MM.1S (cell line): ENCODE measurements at regions not wholly inside any gene's neighbourhood (a gene's known extent, or its start where the extent isn't known, plus 50 kb on each side); places are given as distances from the start of the nearest gene placed in this dataset.

Source experiments
- EZH2 ChIP-seq: fragments of 300-600 bp; sonication (generic); optimal IDR thresholded peaks from 2 replicates; pipeline ENCODE3; 2017; ENCODE audit warnings: low read depth, mild to moderate bottlenecking, antibody characterized with exemption, low read length, mixed read lengths
- EZH2phosphoT487 ChIP-seq: fragments of 300-600 bp; sonication (generic); IDR thresholded peaks from 2 replicates; pipeline ENCODE4 v1.6.1; 2018; ENCODE audit warnings: antibody characterized with exemption, low read length
- TF ChIP-seq, protein P1 (sequence below): fragments of 300-600 bp; sonication (generic); IDR thresholded peaks from 2 replicates; pipeline ENCODE4 v1.5.1; 2016; ENCODE audit warnings: antibody characterized with exemption, low read length, mixed read lengths

- TF ChIP-seq EZH2 = no peak
- TF ChIP-seq, protein P1, sequence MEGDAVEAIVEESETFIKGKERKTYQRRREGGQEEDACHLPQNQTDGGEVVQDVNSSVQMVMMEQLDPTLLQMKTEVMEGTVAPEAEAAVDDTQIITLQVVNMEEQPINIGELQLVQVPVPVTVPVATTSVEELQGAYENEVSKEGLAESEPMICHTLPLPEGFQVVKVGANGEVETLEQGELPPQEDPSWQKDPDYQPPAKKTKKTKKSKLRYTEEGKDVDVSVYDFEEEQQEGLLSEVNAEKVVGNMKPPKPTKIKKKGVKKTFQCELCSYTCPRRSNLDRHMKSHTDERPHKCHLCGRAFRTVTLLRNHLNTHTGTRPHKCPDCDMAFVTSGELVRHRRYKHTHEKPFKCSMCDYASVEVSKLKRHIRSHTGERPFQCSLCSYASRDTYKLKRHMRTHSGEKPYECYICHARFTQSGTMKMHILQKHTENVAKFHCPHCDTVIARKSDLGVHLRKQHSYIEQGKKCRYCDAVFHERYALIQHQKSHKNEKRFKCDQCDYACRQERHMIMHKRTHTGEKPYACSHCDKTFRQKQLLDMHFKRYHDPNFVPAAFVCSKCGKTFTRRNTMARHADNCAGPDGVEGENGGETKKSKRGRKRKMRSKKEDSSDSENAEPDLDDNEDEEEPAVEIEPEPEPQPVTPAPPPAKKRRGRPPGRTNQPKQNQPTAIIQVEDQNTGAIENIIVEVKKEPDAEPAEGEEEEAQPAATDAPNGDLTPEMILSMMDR = peak; percentile 21; the same call in 1 of the 2 replicates
- TF ChIP-seq EZH2phosphoT487 = no peak
These were observed 260.9 kb upstream of the TUT7 start for GRCh38 chr9:86614871-86615849.
